PC-3 (cell line): ENCODE measurements at regions not wholly inside any gene's neighbourhood (a gene's known extent, or its start where the extent isn't known, plus 50 kb on each side); places are given as distances from the start of the nearest gene placed in this dataset.

ENCODE experiments used
- ATAC-seq: fragments of 200-7000 bp; cut with Tn5 transposase; 2 replicates; pipeline ENCODE4 v1.9.1; 2020; ENCODE audit warnings: mild to moderate bottlenecking, moderate library complexity
- BruUV-seq: library from RNA; stranded (reverse); fragments of 400-500 nt; replicated peaks from 2 replicates; lab custom pipeline; 2021; lab: Mats Ljungman, UMichigan
- CTCF ChIA-PET: fragments of 300-600 bp; sonication (Branson Sonifier 250); formaldehyde crosslinking; loops from one replicate; lab custom pipeline; 2022; ENCODE audit warnings: antibody characterized with exemption; lab: Charles Lee
- POLR2A ChIA-PET: fragments of 300-600 bp; sonication (Branson Sonifier 250); formaldehyde crosslinking; loops from one replicate; lab custom pipeline; 2022; ENCODE audit warnings: antibody characterized with exemption; ENCODE audit not compliant: unreplicated experiment; lab: Charles Lee
- DNase-seq: peaks from one replicate; pipeline ENCODE4 v3.0.0-alpha.2; 2015
- H2AFZ ChIP-seq: fragments of 300-600 bp; sonication (generic); 2 replicates; pipeline ENCODE4 v1.6.0; 2016; ENCODE audit warnings: antibody characterized with exemption, low read length
- H3F3A ChIP-seq: fragments of 300-600 bp; sonication (generic); one replicate; pipeline ENCODE4 v1.6.0; 2017; ENCODE audit warnings: antibody characterized with exemption, low read length, control low read depth, mild to moderate bottlenecking; ENCODE audit not compliant: unreplicated experiment
- H3K27ac ChIP-seq: fragments of 300-600 bp; sonication (generic); 2 replicates; pipeline ENCODE4 v1.5.1; 2016; ENCODE audit warnings: mild to moderate bottlenecking, low read length
- H3K27me3 ChIP-seq: fragments of 300-600 bp; sonication (generic); 2 replicates; pipeline ENCODE4 v1.6.1; 2016; ENCODE audit warnings: low read length, mixed read lengths
- H3K36me3 ChIP-seq: fragments of 300-600 bp; sonication (generic); 2 replicates; pipeline ENCODE4 v1.6.1; 2016; ENCODE audit warnings: low read depth, mixed run types, low read length, mixed read lengths
- H3K4me1 ChIP-seq: fragments of 300-600 bp; sonication (generic); 2 replicates; pipeline ENCODE4 v1.5.1; 2016; ENCODE audit warnings: low read length; ENCODE audit not compliant: insufficient read depth
- H3K4me2 ChIP-seq: fragments of 300-600 bp; sonication (generic); 2 replicates; pipeline ENCODE4 v1.6.0; 2016; ENCODE audit warnings: low read length
- H3K4me3 ChIP-seq: fragments of 300-600 bp; sonication (generic); 2 replicates; pipeline ENCODE4 v1.5.1; 2016; ENCODE audit warnings: mild to moderate bottlenecking, low read length, mixed read lengths
- H3K79me2 ChIP-seq: fragments of 300-600 bp; sonication (generic); 2 replicates; pipeline ENCODE4 v1.6.1; 2017; ENCODE audit warnings: low read length, mixed read lengths
- H3K9ac ChIP-seq: fragments of 300-600 bp; sonication (generic); 2 replicates; pipeline ENCODE4 v1.6.0; 2016; ENCODE audit warnings: mild to moderate bottlenecking, low read length
- H3K9me2 ChIP-seq: fragments of 300-600 bp; sonication (generic); replicated peaks from 2 replicates; pipeline ENCODE4 v1.6.1; 2016; ENCODE audit warnings: mixed run types, low read length, mixed read lengths
- H3K9me3 ChIP-seq: fragments of 300-600 bp; sonication (generic); 2 replicates; pipeline ENCODE4 v1.6.1; 2016; ENCODE audit warnings: low read length, mixed read lengths
- H4K20me1 ChIP-seq: fragments of 300-600 bp; sonication (generic); 2 replicates; pipeline ENCODE4 v1.6.1; 2016; ENCODE audit warnings: low read length, mixed read lengths
- EZH2 ChIP-seq: fragments of 300-600 bp; sonication (generic); IDR thresholded peaks from one replicate; pipeline ENCODE4 v1.6.1; 2017; ENCODE audit warnings: antibody characterized with exemption, mild to moderate bottlenecking, low read length; ENCODE audit not compliant: unreplicated experiment
- EZH2phosphoT487 ChIP-seq: fragments of 300-600 bp; sonication (generic); IDR thresholded peaks from 2 replicates; pipeline ENCODE4 v1.6.1; 2018; ENCODE audit warnings: mild to moderate bottlenecking, antibody characterized with exemption, low read length, borderline replicate concordance
- intact Hi-C: fragments of 100-400 bp; cut with micrococcal nuclease; formaldehyde crosslinking; loops from 2 replicates; pipeline ENCODE4 v1.9.0; 2023
- TF ChIP-seq, protein P1 (sequence below): fragments of 300-600 bp; sonication (generic); conservative IDR thresholded peaks from 2 replicates; pipeline ENCODE4 v1.5.1; 2017; ENCODE audit warnings: antibody characterized with exemption, low read depth, mild to moderate bottlenecking, low read length

GRCh38 chr18:78228974-78229373 lies 750.6 kb upstream of the SALL3 start:
- ChIA-PET CTCF (no interaction called here), POLR2A (no interaction called here)
- no peak overlapping the region for H3K4me2 ChIP-seq
- no peak overlapping the region for H3K4me3 ChIP-seq
- H3K27ac ChIP-seq, result no peak overlapping the region
- H3K9me3 ChIP-seq, result no peaks in the 10 kb centered on the region
- no peaks in the 10 kb centered on the region for H3K36me3 ChIP-seq
- H3K79me2 ChIP-seq, result no peaks in the 10 kb centered on the region
- DNase-seq, result no peak
- intact Hi-C loops, result no loop called here
- BruUV-seq, result no TSS peak
- no peak overlapping the region for H3K9ac ChIP-seq
- peaks cover 58% of the 10 kb centered on the region for H3K27me3 ChIP-seq
- TF ChIP-seq, protein P1, sequence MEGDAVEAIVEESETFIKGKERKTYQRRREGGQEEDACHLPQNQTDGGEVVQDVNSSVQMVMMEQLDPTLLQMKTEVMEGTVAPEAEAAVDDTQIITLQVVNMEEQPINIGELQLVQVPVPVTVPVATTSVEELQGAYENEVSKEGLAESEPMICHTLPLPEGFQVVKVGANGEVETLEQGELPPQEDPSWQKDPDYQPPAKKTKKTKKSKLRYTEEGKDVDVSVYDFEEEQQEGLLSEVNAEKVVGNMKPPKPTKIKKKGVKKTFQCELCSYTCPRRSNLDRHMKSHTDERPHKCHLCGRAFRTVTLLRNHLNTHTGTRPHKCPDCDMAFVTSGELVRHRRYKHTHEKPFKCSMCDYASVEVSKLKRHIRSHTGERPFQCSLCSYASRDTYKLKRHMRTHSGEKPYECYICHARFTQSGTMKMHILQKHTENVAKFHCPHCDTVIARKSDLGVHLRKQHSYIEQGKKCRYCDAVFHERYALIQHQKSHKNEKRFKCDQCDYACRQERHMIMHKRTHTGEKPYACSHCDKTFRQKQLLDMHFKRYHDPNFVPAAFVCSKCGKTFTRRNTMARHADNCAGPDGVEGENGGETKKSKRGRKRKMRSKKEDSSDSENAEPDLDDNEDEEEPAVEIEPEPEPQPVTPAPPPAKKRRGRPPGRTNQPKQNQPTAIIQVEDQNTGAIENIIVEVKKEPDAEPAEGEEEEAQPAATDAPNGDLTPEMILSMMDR, result no peak
- TF ChIP-seq EZH2phosphoT487 (no peak), EZH2 (no peak)
- no peaks in the 10 kb centered on the region for H4K20me1 ChIP-seq
- H3F3A ChIP-seq, result no peaks in the 10 kb centered on the region
- no peak for ATAC-seq
- H2AFZ ChIP-seq, result no peak overlapping the region
- H3K9me2 ChIP-seq, result no peaks in the 10 kb centered on the region
- H3K4me1 ChIP-seq, result no peaks in the 10 kb centered on the region

GRCh38 chr18:78230911-78231310 lies 748.7 kb upstream of the SALL3 start:
- Histone ChIP-seq H4K20me1 (no peaks in the 10 kb centered on the region), H3K9ac (no peak overlapping the region), H3K4me1 (no peaks in the 10 kb centered on the region), H3K36me3 (no peaks in the 10 kb centered on the region), H3K4me3 (no peak overlapping the region), H3K4me2 (no peak overlapping the region), H3K9me2 (no peaks in the 10 kb centered on the region), H3K9me3 (no peaks in the 10 kb centered on the region), H3F3A (no peaks in the 10 kb centered on the region), H3K27me3 (peaks cover 45% of the 10 kb centered on the region), H3K27ac (no peak overlapping the region), H2AFZ (no peak overlapping the region), H3K79me2 (no peaks in the 10 kb centered on the region)
- no peak for ATAC-seq
- BruUV-seq, result no TSS peak
- TF ChIP-seq, protein P1, result no peak
- TF ChIP-seq EZH2phosphoT487 (no peak), EZH2 (no peak)
- CTCF ChIA-PET, result no interaction called here
- POLR2A ChIA-PET, result no interaction called here
- intact Hi-C loops, result no loop called here
- no peak for DNase-seq

GRCh38 chr18:78232196-78232595 lies 747.4 kb upstream of the SALL3 start:
- H3K27ac ChIP-seq, result no peak overlapping the region
- no peak overlapping the region for H3K4me3 ChIP-seq
- H3K9ac ChIP-seq, result no peak overlapping the region
- intact Hi-C loops, result no loop called here
- DNase-seq (no peak), ATAC-seq (no peak)
- H3K36me3 ChIP-seq, result no peaks in the 10 kb centered on the region
- no peak overlapping the region for H2AFZ ChIP-seq
- TF ChIP-seq EZH2phosphoT487 (no peak), EZH2 (no peak)
- TF ChIP-seq, protein P1, result no peak
- H4K20me1 ChIP-seq, result no peaks in the 10 kb centered on the region
- CTCF ChIA-PET, result no interaction called here
- H3K79me2 ChIP-seq, result no peaks in the 10 kb centered on the region
- no peak overlapping the region for H3K4me2 ChIP-seq
- no peaks in the 10 kb centered on the region for H3K9me3 ChIP-seq
- peaks cover 34% of the 10 kb centered on the region for H3K27me3 ChIP-seq
- H3K9me2 ChIP-seq, result no peaks in the 10 kb centered on the region
- H3K4me1 ChIP-seq, result no peaks in the 10 kb centered on the region
- POLR2A ChIA-PET, result no interaction called here
- H3F3A ChIP-seq, result no peaks in the 10 kb centered on the region
- no TSS peak for BruUV-seq
